Hypothalamus (tissue), 51 donors: ENCODE measurements at regions not wholly inside any gene's neighbourhood (a gene's known extent, or its start where the extent isn't known, plus 50 kb on each side); places are given as distances from the start of the nearest gene placed in this dataset.
"Not testable (repeated sequence)": the region's sequence is repeated elsewhere in the genome, so short reads cannot be mapped to it uniquely, and the experiment has no call there.

Source experiments
- DNase-seq, 51 donors: peaks; one replicate each; lab custom pipeline; 2025; lab: John Stamatoyannopoulos, UW

GRCh38 chr10:33913194-33913593, 578.7 kb upstream of the NRP1 start:
- DNase-seq, result no peak

GRCh38 chr10:33909476-33909875, 575.0 kb upstream of the NRP1 start:
- not testable (repeated sequence) for DNase-seq

- no peak for DNase-seq
Observed at GRCh38 chr10:33901166-33901565, 566.7 kb upstream of the NRP1 start.

GRCh38 chr10:33900596-33900995, 566.1 kb upstream of the NRP1 start:
- DNase-seq, result no peak

- DNase-seq, result no peak
Observed at GRCh38 chr10:33899578-33900531, 565.4 kb upstream of the NRP1 start.

GRCh38 chr10:33897291-33897752, 562.9 kb upstream of the NRP1 start:
- no peak for DNase-seq

GRCh38 chr10:33893506-33893905, 559.0 kb upstream of the NRP1 start:
- no peak for DNase-seq

GRCh38 chr10:33889371-33889770, 554.9 kb upstream of the NRP1 start:
- no peak for DNase-seq

GRCh38 chr10:33887188-33887587, 552.7 kb upstream of the NRP1 start:
- DNase-seq, result no peak

- DNase-seq, result no peak
Observed at GRCh38 chr10:33886299-33886698, 551.8 kb upstream of the NRP1 start.

GRCh38 chr10:33884604-33885003, 550.1 kb upstream of the NRP1 start:
- DNase-seq, result no peak

- DNase-seq, result no peak
Observed at GRCh38 chr10:33883881-33884280, 549.4 kb upstream of the NRP1 start.

GRCh38 chr10:33882996-33883395, 548.5 kb upstream of the NRP1 start:
- DNase-seq, result no peak

- DNase-seq, result no peak
Observed at GRCh38 chr10:33880291-33880690, 545.8 kb upstream of the NRP1 start.

GRCh38 chr10:33878238-33878786, 543.8 kb upstream of the NRP1 start:
- DNase-seq, result no peak

GRCh38 chr10:33876584-33877400, 542.3 kb upstream of the NRP1 start:
- no peak for DNase-seq

GRCh38 chr10:33875924-33876583, 541.6 kb upstream of the NRP1 start:
- no peak for DNase-seq

GRCh38 chr10:33871061-33871956, 536.8 kb upstream of the NRP1 start:
- no peak for DNase-seq

- no peak for DNase-seq
Observed at GRCh38 chr10:33869481-33869880, 535.0 kb upstream of the NRP1 start.

GRCh38 chr10:33869028-33869427, 534.6 kb upstream of the NRP1 start:
- DNase-seq, result no peak
